ENCODE measurements at regions not wholly inside any gene's neighbourhood (a gene's known extent, or its start where the extent isn't known, plus 50 kb on each side); places are given as distances from the start of the nearest gene placed in this dataset.

GRCh38 chr1:30419831-30420230, 303.6 kb downstream of the MATN1 start:
- ChIA-PET POLR2A (no interaction called here), CTCF (no interaction called here)
- Mint-ChIP-seq H3K4me1 (ENCODE audit: low read depth, unreplicated experiment) (no peaks in the 10 kb centered on the region), H3K36me3 (ENCODE audit: insufficient read depth, unreplicated experiment) (no peaks in the 10 kb centered on the region), H3K9me3 (ENCODE audit: unreplicated experiment) (no peaks in the 10 kb centered on the region), H3K27me3 (ENCODE audit: insufficient read depth, unreplicated experiment) (no peaks in the 10 kb centered on the region), H3K27ac (ENCODE audit: unreplicated experiment) (no peak overlapping the region), H3K4me3 (ENCODE audit: unreplicated experiment) (no peak overlapping the region)
- DNase-seq: no peak
- no peak overlapping the region for H3K4me3 ChIP-seq (ENCODE audit: low read depth, low read length)
- intact Hi-C loops (cut with micrococcal nuclease; ENCODE audit: unreplicated experiment): no loop called here
- no peaks in the 10 kb centered on the region for H3K36me3 ChIP-seq (ENCODE audit: control insufficient read depth, insufficient read depth, low read length)
- no peaks in the 10 kb centered on the region for H3K4me1 ChIP-seq
- H3K27me3 ChIP-seq (replicated peaks; ENCODE audit: control insufficient read depth, insufficient read depth, low read length): no peaks in the 10 kb centered on the region
- no peak for TF ChIP-seq CTCF (IDR thresholded peaks at IDR 0.05; ENCODE audit: insufficient read depth in 1 of 2, low read depth in 1 of 2, low read length in 1 of 2, severe bottlenecking in 1 of 2, unreplicated experiment in 1 of 2)
- H3K9me3 ChIP-seq: no peaks in the 10 kb centered on the region
- BruUV-seq (replicated peaks): no TSS peak

DNA sequence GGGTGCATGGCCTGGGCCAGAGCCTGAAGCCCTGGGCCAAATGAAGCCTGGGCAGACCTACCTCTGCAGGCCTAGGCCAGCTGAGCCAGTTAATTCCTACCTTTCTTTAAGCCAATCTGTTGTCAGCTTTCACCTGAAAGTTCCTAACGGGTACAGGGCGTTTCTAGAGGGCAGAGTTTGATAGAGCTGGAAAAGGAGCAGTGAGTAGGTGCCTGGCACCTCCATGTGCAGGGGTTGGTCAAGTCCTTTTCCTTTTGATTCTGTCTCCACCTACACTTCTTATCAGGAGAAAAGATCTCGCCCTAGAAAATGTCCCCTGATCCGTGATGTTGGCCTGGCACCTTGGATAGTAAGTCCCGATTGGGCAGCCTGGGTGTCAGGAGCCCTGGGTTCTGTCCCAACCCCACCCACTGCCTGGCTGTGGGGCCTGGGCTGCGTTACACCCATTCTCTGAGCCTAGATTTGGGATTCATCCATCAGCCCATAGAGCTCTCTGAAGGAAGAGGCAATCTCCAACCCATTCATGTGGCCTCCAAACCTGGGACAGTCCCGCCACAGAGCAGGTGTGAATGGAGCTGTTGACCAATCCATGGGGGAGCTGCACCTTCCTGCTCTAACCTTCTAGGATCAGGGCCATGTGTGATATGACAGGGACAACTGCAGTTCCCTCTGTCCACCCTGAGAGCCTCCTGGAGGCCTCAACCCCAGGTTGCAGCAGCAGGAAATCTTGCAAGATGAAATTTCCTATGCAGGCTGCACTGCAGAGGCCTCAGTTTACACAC, 304.3 kb downstream of the MATN1 start:
- BruUV-seq (replicated peaks): no TSS peak
- H3K27me3 Mint-ChIP-seq (ENCODE audit: insufficient read depth, unreplicated experiment): no peaks in the 10 kb centered on the region

More for the DNA sequence above, 304.3 kb downstream of the MATN1 start:
- H3K4me1 Mint-ChIP-seq (ENCODE audit: low read depth, unreplicated experiment): no peaks in the 10 kb centered on the region
- H3K27me3 ChIP-seq (replicated peaks; ENCODE audit: control insufficient read depth, insufficient read depth, low read length): no peaks in the 10 kb centered on the region
- no peaks in the 10 kb centered on the region for H3K36me3 ChIP-seq (ENCODE audit: control insufficient read depth, insufficient read depth, low read length)
- no peak for TF ChIP-seq CTCF (IDR thresholded peaks at IDR 0.05; ENCODE audit: insufficient read depth in 1 of 2, low read depth in 1 of 2, low read length in 1 of 2, severe bottlenecking in 1 of 2, unreplicated experiment in 1 of 2)
- H3K4me3 Mint-ChIP-seq (ENCODE audit: unreplicated experiment): no peak overlapping the region
- H3K9me3 Mint-ChIP-seq (ENCODE audit: unreplicated experiment): no peaks in the 10 kb centered on the region
- POLR2A ChIA-PET: no interaction called here
- no peaks in the 10 kb centered on the region for H3K9me3 ChIP-seq
- no peak overlapping the region for H3K4me3 ChIP-seq (ENCODE audit: low read depth, low read length)
- CTCF ChIA-PET: no interaction called here
- DNase-seq: no peak
- intact Hi-C loops (cut with micrococcal nuclease; ENCODE audit: unreplicated experiment): no loop called here
- H3K4me1 ChIP-seq: no peaks in the 10 kb centered on the region
- no peak overlapping the region for H3K27ac Mint-ChIP-seq (ENCODE audit: unreplicated experiment)
- no peaks in the 10 kb centered on the region for H3K36me3 Mint-ChIP-seq (ENCODE audit: insufficient read depth, unreplicated experiment)
